Panc1 (cell line): ENCODE measurements at regions not wholly inside any gene's neighbourhood (a gene's known extent, or its start where the extent isn't known, plus 50 kb on each side); places are given as distances from the start of the nearest gene placed in this dataset.

Source experiments
- CTCF ChIP-seq: fragments of 450-650 bp; IDR thresholded peaks from 2 replicates; pipeline ENCODE4 v1.5.1; 2017; ENCODE audit warnings: mild to moderate bottlenecking
- POLR2AphosphoS5 ChIP-seq: IDR thresholded peaks from 2 replicates; pipeline ENCODE4 v1.6.1; 2012; ENCODE audit warnings: mild to moderate bottlenecking, low read depth, low read length, moderate library complexity
- REST ChIP-seq, 2 experiments: IDR thresholded peaks; 2 replicates each; pipeline ENCODE4 v1.6.1; 2011 to 2012; ENCODE audit warnings: low read depth in 2 of 2, control low read depth in 1 of 2, low read length in 1 of 2, mild to moderate bottlenecking in 1 of 2, moderate library complexity in 1 of 2; ENCODE audit not compliant: insufficient read depth in 1 of 2

GRCh38 chr12:85708775-85709174, 127.4 kb downstream of the RASSF9 start:
- TF ChIP-seq CTCF (no peak), REST (IDR thresholded peaks at IDR 0.05; ENCODE audit: insufficient read depth in 1 of 2, low read depth in 2 of 2, low read length in 1 of 2) (no peak), POLR2AphosphoS5 (no peak)
